A549 (cell line): ENCODE measurements at regions not wholly inside any gene's neighbourhood (a gene's known extent, or its start where the extent isn't known, plus 50 kb on each side); places are given as distances from the start of the nearest gene placed in this dataset.
A peak's percentile ranks its signal among the peaks of the same experiment; 100 is the strongest.

Source experiments
- CEBPB ChIP-seq, 2 experiments: fragments of >200 bp in 1 of 2; sonication (Bioruptor Twin) in 1 of 2; formaldehyde crosslinking in 1 of 2; IDR thresholded peaks; 2 replicates each; pipeline ENCODE4 v1.6.1; 2012 to 2016
- ELK1 ChIP-seq: fragments of 150-350 bp; IDR thresholded peaks from 2 replicates; pipeline ENCODE4 v1.6.1; 2014; ENCODE audit warnings: low read depth, mild to moderate bottlenecking, low read length
- MAX ChIP-seq: IDR thresholded peaks from 2 replicates; pipeline ENCODE4 v1.6.1; 2012
- TFCP2L1 ChIP-seq: fragments of 250-450 bp; sonication (Bioruptor Pico); IDR thresholded peaks from 2 replicates; pipeline ENCODE4 v1.5.0; 2021; ENCODE audit warnings: mild to moderate bottlenecking
- TF ChIP-seq, protein P1 (sequence below): fragments of >200 bp; sonication (Bioruptor Twin); formaldehyde crosslinking; IDR thresholded peaks from 3 replicates; pipeline ENCODE4 v1.5.1; 2016

DNA sequence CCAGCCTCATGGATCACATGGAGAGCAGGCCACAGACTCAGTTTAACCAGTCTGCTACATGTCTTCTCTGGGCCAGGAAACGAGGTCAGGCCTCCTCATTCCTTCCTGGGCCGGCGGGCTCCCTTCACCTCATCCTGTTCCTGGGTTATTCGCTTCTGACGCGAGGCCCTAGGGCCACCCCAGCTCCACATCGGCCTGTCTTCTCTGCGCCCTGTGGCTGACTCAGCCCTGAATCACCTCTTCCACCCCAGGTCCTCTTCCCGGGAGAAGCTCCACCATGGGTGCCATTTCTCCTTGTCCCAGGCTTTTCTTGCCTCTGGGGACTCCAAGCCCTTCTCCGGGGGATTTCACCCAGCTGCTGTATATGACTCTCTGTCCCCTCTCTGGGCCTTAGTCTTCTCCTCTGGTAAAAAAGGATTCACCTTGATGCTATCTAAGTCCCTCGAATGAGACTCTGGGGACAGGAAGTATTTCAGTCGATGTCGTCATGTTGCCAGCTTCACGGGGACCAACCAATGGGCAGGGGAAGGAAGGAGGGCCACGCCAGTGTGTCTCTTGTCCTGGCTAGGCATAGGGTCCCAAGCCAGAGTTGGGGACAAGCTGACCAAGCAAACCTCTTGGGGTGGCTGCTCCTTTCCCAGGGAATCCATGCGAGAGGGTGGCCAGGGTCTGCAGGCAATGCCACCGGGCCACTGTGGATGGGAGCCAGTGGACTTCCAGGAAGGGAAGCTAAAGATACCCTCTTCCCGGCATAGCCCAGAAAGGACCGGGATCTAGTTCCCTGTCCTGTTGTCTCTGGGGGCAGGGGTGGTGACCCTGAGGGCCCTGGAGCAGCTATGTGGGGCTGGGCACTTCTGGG lies 58.7 kb downstream of the SOCS3 start:
- TF ChIP-seq, protein P1, sequence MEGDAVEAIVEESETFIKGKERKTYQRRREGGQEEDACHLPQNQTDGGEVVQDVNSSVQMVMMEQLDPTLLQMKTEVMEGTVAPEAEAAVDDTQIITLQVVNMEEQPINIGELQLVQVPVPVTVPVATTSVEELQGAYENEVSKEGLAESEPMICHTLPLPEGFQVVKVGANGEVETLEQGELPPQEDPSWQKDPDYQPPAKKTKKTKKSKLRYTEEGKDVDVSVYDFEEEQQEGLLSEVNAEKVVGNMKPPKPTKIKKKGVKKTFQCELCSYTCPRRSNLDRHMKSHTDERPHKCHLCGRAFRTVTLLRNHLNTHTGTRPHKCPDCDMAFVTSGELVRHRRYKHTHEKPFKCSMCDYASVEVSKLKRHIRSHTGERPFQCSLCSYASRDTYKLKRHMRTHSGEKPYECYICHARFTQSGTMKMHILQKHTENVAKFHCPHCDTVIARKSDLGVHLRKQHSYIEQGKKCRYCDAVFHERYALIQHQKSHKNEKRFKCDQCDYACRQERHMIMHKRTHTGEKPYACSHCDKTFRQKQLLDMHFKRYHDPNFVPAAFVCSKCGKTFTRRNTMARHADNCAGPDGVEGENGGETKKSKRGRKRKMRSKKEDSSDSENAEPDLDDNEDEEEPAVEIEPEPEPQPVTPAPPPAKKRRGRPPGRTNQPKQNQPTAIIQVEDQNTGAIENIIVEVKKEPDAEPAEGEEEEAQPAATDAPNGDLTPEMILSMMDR, result no peak
- TF ChIP-seq MAX (peak; percentile 43; the same call in 1 of the 2 replicates), TFCP2L1 (CRISPR knock-in tag) (no peak), CEBPB (IDR thresholded peaks at IDR 0.05) (no peak), ELK1 (no peak)
